ENCODE measurements at regions not wholly inside any gene's neighbourhood (a gene's known extent, or its start where the extent isn't known, plus 50 kb on each side); places are given as distances from the start of the nearest gene placed in this dataset.

- TF ChIP-seq, protein P1, sequence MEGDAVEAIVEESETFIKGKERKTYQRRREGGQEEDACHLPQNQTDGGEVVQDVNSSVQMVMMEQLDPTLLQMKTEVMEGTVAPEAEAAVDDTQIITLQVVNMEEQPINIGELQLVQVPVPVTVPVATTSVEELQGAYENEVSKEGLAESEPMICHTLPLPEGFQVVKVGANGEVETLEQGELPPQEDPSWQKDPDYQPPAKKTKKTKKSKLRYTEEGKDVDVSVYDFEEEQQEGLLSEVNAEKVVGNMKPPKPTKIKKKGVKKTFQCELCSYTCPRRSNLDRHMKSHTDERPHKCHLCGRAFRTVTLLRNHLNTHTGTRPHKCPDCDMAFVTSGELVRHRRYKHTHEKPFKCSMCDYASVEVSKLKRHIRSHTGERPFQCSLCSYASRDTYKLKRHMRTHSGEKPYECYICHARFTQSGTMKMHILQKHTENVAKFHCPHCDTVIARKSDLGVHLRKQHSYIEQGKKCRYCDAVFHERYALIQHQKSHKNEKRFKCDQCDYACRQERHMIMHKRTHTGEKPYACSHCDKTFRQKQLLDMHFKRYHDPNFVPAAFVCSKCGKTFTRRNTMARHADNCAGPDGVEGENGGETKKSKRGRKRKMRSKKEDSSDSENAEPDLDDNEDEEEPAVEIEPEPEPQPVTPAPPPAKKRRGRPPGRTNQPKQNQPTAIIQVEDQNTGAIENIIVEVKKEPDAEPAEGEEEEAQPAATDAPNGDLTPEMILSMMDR (IDR thresholded peaks at IDR 0.05), result no peak
- TF ChIP-seq POLR2A (IDR thresholded peaks at IDR 0.05) (no peak), POLR2AphosphoS5 (IDR thresholded peaks at IDR 0.05) (no peak)
Measured at GRCh38 chrX:42175843-42176242, 252.5 kb upstream of the CASK start.
